NCI-H82 (cell line): ENCODE measurements at regions not wholly inside any gene's neighbourhood (a gene's known extent, or its start where the extent isn't known, plus 50 kb on each side); places are given as distances from the start of the nearest gene placed in this dataset.

ENCODE experiments used
- DNase-seq: peaks from one replicate; lab custom pipeline; 2025; lab: John Stamatoyannopoulos, UW

- DNase-seq, result no peak
Observed at GRCh38 chrX:20861113-20861512, 513.1 kb upstream of the CNKSR2 start.

DNA sequence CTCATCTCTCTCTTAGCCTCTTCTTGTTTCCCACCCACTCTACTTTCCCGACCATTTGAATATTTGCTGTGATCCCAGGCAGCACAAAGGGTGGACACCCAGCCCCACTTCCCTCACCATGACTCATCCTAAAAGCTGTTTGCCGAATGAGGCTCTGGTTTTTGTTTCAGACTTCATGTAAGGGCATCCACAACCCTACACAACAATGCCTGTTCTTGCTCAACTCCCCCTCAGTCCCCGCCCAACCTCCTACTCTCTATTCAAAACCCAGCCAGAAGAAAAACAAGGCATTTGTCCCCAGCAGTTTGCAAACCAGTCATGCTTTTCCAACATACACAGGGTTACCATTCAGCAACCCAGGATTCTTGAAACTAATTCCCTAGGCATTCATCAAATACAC is 516.5 kb upstream of the CNKSR2 start:
- DNase-seq, result no peak

- DNase-seq, result no peak
Observed at GRCh38 chrX:20838477-20838876, 535.7 kb upstream of the CNKSR2 start.

- no peak for DNase-seq
Observed at GRCh38 chrX:20829665-20830491, 544.3 kb upstream of the CNKSR2 start.

- no peak for DNase-seq
Observed at GRCh38 chrX:20825984-20826383, 548.2 kb upstream of the CNKSR2 start.

- DNase-seq, result no peak
Observed at GRCh38 chrX:20803971-20804370, 537.3 kb upstream of the RPS6KA3 start.

DNA sequence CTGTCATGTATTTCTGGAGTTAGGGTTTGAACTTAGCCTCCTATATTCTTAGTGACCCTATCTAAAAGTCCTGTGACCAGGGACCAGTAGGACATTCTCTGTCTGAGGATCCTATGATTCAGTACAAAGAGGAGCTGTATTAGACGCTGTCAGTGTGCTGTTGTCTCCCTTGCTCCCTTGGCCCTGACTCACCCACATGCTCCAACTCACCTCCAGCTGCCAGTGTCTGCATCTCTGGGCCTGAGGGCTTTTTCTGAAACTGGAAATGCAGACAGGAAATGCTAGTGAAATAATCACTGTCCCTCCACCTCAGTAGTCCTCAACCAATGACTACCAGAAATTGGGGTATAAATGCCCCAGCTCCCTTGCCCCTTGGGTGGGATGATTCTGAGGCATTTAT is 535.3 kb upstream of the RPS6KA3 start:
- DNase-seq, result no peak

DNA sequence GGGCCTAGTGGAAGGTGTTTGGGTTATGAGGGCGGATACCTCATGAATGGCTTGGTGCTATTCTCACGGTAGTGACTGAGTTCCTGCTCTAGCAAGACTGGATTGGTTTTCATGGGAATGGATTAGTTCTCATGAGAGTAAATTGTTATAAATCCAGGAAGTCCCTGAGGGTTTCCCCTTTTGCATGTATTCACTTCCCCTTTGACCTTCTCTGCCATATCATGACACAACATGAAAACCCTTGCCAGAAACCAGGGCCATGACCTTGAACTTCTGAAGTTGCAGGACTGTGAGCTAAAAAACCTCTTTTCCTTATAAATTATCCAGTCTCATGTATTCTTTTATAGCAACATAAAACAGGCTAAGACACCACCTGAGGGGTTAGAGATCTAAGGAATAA is 529.7 kb upstream of the RPS6KA3 start:
- DNase-seq, result no peak

DNA sequence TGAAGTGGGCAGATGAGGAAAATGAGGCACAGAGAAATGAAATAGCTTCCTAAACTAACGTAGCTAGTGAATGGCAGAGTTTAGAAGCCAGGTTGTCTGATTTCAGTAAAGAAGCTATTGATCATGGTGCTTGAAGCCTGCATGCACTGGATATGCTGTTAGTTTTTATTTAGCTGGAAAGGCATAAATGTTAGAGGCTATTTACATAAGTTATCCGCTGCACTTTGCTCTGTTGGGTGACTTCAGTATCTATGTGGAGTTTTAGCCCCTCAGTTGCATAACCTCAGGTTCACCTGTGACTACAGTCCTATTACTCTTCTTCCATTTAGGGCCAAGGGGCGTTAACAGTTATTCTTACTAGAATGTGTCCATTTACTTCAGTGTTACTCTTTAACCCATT is 522.4 kb upstream of the RPS6KA3 start:
- DNase-seq, result no peak

- DNase-seq, result no peak
Observed at GRCh38 chrX:20767346-20767745, 500.6 kb upstream of the RPS6KA3 start.

GRCh38 chrX:20756585-20756984 is 489.9 kb upstream of the RPS6KA3 start:
- DNase-seq, result no peak

- DNase-seq, result no peak
Observed at GRCh38 chrX:20753076-20753475, 486.4 kb upstream of the RPS6KA3 start.

- DNase-seq, result no peak
Observed at GRCh38 chrX:20746690-20747089, 480.0 kb upstream of the RPS6KA3 start.

GRCh38 chrX:20743046-20743445 is 476.3 kb upstream of the RPS6KA3 start:
- no peak for DNase-seq

DNA sequence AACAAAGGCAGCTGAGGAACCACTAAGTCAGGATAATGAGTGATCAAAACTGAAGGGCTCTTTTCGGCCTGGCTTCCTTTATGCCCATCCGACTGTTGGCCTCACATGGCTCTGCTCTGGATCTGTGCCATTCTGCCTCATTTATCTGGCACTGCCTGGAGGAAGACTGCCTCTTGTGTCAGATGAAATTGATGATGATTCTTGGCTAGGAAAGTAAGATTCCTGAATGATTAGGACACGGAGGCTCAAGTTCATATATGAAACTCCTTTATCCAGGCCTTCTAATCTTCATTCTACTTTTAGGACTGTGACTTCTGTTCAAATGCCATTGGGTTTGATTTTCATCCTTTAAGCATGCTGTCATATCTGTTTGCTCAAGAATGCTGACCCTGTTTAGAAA is 475.4 kb upstream of the RPS6KA3 start:
- DNase-seq, result no peak

DNA sequence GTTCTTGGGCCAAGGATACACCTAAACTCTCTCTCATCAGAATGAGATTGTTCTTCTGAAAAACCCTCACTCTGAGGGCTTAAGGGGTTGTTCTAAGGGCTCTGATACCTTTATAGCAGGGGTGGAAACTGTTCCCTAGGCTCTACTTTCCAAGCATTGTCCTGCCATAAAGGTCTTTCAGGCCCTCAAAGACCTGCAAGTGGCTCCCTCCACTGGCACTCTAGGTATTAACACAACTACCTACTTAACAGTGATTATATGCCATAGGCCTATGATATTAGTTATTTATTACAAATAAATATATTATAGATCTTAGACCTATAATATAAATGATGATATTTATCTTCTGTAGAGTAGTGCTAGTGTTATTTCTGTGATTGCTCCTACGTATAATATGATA is 473.7 kb upstream of the RPS6KA3 start:
- peak; percentile 5 for DNase-seq

GRCh38 chrX:20739038-20739745 is 472.5 kb upstream of the RPS6KA3 start:
- no peak for DNase-seq

- no peak for DNase-seq
Observed at GRCh38 chrX:20729416-20729815, 462.7 kb upstream of the RPS6KA3 start.

- DNase-seq, result no peak
Observed at GRCh38 chrX:20727447-20727846, 460.7 kb upstream of the RPS6KA3 start.

GRCh38 chrX:20720954-20721626 is 454.4 kb upstream of the RPS6KA3 start:
- no peak for DNase-seq

- no peak for DNase-seq
Observed at GRCh38 chrX:20718592-20719380, 452.1 kb upstream of the RPS6KA3 start.

DNA sequence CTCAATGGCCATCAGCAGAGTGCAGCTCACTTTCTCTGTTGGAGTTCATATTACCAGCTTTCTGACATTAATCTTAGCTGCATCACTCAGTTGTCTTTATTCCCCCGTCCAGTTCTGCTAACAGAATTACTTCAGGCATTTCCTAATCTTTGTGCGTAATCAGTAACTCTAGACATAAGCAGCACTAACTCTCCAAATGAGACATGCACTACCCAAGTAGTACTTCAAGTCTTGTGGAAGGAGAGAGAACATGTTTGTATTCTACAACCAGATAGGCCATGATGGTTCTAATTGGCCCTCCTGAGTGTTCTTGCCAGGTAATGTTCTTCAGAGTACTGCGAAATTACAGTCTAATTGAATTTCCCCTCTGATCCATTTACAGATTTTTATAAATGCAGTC is 448.5 kb upstream of the RPS6KA3 start:
- DNase-seq, result no peak
